IMR-90 (cell line): ENCODE measurements at regions not wholly inside any gene's neighbourhood (a gene's known extent, or its start where the extent isn't known, plus 50 kb on each side); places are given as distances from the start of the nearest gene placed in this dataset.

Experiments used
- ATAC-seq: fragments of 200-7000 bp; cut with Tn5 transposase; 2 replicates; pipeline ENCODE4 v1.9.1; 2020; ENCODE audit warnings: low read depth, mild to moderate bottlenecking, moderate library complexity
- BruUV-seq: library from RNA; stranded (reverse); fragments of 400-500 nt; replicated peaks from 2 replicates; lab custom pipeline; 2021; lab: Mats Ljungman, UMichigan
- CTCF ChIA-PET: fragments of 300-600 bp; formaldehyde crosslinking; extraction: SDS; loops from one replicate; lab custom pipeline; 2021; ENCODE audit warnings: antibody characterized with exemption; lab: Yijun Ruan, JAX
- POLR2A ChIA-PET: fragments of 300-600 bp; sonication (Branson Sonifier 250); formaldehyde crosslinking; loops from one replicate; lab custom pipeline; 2022; ENCODE audit warnings: antibody characterized with exemption; ENCODE audit not compliant: unreplicated experiment; lab: Charles Lee
- DNase-seq: peaks from one replicate; pipeline ENCODE4 v3.0.0; 2013
- H2AFZ ChIP-seq: replicated peaks from 2 replicates; pipeline ENCODE3; 2013; ENCODE audit warnings: low read length, mild to moderate bottlenecking; ENCODE audit not compliant: poor library complexity
- H2AK5ac ChIP-seq: 2 replicates; pipeline ENCODE4 v1.6.1; 2013; ENCODE audit warnings: low read depth, low read length, inconsistent platforms
- H2AK9ac ChIP-seq: replicated peaks from 2 replicates; pipeline ENCODE3; 2013; ENCODE audit warnings: mild to moderate bottlenecking, low read depth, low read length, moderate library complexity; ENCODE audit not compliant: poor library complexity
- H2BK120ac ChIP-seq: 2 replicates; pipeline ENCODE4 v1.6.1; 2013; ENCODE audit warnings: low read depth, low read length, inconsistent platforms
- H2BK15ac ChIP-seq: 3 replicates; pipeline ENCODE4 v1.6.1; 2013; ENCODE audit warnings: low read depth, low read length, inconsistent platforms
- H2BK20ac ChIP-seq: 2 replicates; pipeline ENCODE4 v1.6.1; 2013; ENCODE audit warnings: low read depth, mild to moderate bottlenecking, inconsistent platforms, low read length, moderate library complexity
- H2BK5ac ChIP-seq: 2 replicates; pipeline ENCODE4 v1.6.1; 2013; ENCODE audit warnings: mild to moderate bottlenecking, low read depth, low read length, inconsistent platforms; ENCODE audit not compliant: poor library complexity, severe bottlenecking
- H3K14ac ChIP-seq: replicated peaks from 2 replicates; pipeline ENCODE4 v1.6.1; 2013; ENCODE audit warnings: low read depth, low read length, inconsistent platforms
- H3K18ac ChIP-seq: 2 replicates; pipeline ENCODE4 v1.6.1; 2013; ENCODE audit warnings: low read depth, low read length, control low read depth
- H3K23ac ChIP-seq: 2 replicates; pipeline ENCODE4 v1.6.1; 2013; ENCODE audit warnings: low read depth, low read length, inconsistent platforms
- H3K27ac ChIP-seq: 2 replicates; pipeline ENCODE4 v1.5.1; 2013; ENCODE audit warnings: mild to moderate bottlenecking, control low read depth, low read length; ENCODE audit not compliant: insufficient read depth
- H3K27me3 ChIP-seq: 2 replicates; pipeline ENCODE4 v1.6.1; 2013; ENCODE audit warnings: low read length; ENCODE audit not compliant: control insufficient read depth, insufficient read depth
- H3K36me3 ChIP-seq: 2 replicates; pipeline ENCODE4 v1.6.1; 2013; ENCODE audit warnings: low read length, mixed read lengths; ENCODE audit not compliant: control insufficient read depth, insufficient read depth
- H3K4ac ChIP-seq: 2 replicates; pipeline ENCODE4 v1.6.1; 2013; ENCODE audit warnings: low read depth, low read length, inconsistent platforms
- H3K4me1 ChIP-seq: 2 replicates; pipeline ENCODE4 v1.6.1; 2013; ENCODE audit warnings: low read length, mixed read lengths; ENCODE audit not compliant: control insufficient read depth, insufficient read depth
- H3K4me2 ChIP-seq: 2 replicates; pipeline ENCODE4 v1.6.1; 2013; ENCODE audit warnings: low read depth, mild to moderate bottlenecking, control low read depth, low read length, moderate library complexity
- H3K4me3 ChIP-seq: 2 replicates; pipeline ENCODE4 v1.5.1; 2013; ENCODE audit warnings: low read depth, mild to moderate bottlenecking, control low read depth, low read length, moderate library complexity; ENCODE audit not compliant: insufficient read depth
- H3K56ac ChIP-seq: 2 replicates; pipeline ENCODE4 v1.6.1; 2013; ENCODE audit warnings: low read length, inconsistent platforms; ENCODE audit not compliant: insufficient read depth; ENCODE audit errors: extremely low read depth
- H3K79me1 ChIP-seq, 2 experiments: 2 replicates each; pipeline ENCODE4 v1.6.1; 2013; ENCODE audit warnings: low read length in 2 of 2, inconsistent platforms in 1 of 2, low read depth in 1 of 2
- H3K9ac ChIP-seq: 2 replicates; pipeline ENCODE4 v1.6.1; 2013; ENCODE audit warnings: low read depth, low read length, control low read depth
- H3K9me1 ChIP-seq: 2 replicates; pipeline ENCODE4 v1.6.1; 2013; ENCODE audit warnings: low read length, inconsistent platforms; ENCODE audit not compliant: insufficient read depth
- H3K9me3 ChIP-seq: 2 replicates; pipeline ENCODE4 v1.6.1; 2013; ENCODE audit warnings: low read length; ENCODE audit not compliant: control insufficient read depth, insufficient read depth
- H4K20me1 ChIP-seq: 2 replicates; pipeline ENCODE4 v1.6.1; 2013; ENCODE audit warnings: low read length, inconsistent platforms; ENCODE audit not compliant: insufficient read depth
- H4K5ac ChIP-seq: 2 replicates; pipeline ENCODE4 v1.6.1; 2013; ENCODE audit warnings: mild to moderate bottlenecking, low read depth, low read length, control low read depth
- H4K8ac ChIP-seq, 2 experiments: 2 replicates each; pipeline ENCODE4 v1.6.1; 2013; ENCODE audit warnings: low read depth in 2 of 2, low read length in 2 of 2, control low read depth in 1 of 2, inconsistent platforms in 1 of 2
- H4K91ac ChIP-seq: 2 replicates; pipeline ENCODE4 v1.6.1; 2013; ENCODE audit warnings: low read depth, low read length, inconsistent platforms; ENCODE audit not compliant: insufficient read depth
- BHLHE40 ChIP-seq: fragments of 150-350 bp; IDR thresholded peaks from 2 replicates; pipeline ENCODE4 v1.6.1; 2016; ENCODE audit warnings: mild to moderate bottlenecking, low read depth, low read length
- CEBPB ChIP-seq: IDR thresholded peaks from 2 replicates; pipeline ENCODE4 v1.6.1; 2012; ENCODE audit warnings: low read depth, low read length, improper control_type of control experiment
- CHD1 ChIP-seq: IDR thresholded peaks from 2 replicates; pipeline ENCODE4 v1.6.1; 2012; ENCODE audit warnings: low read depth, low read length, improper control_type of control experiment
- CTCF ChIP-seq: conservative IDR thresholded peaks from 2 replicates; pipeline ENCODE4 v1.5.1; 2012; ENCODE audit warnings: mild to moderate bottlenecking, low read depth, low read length, improper control_type of control experiment
- ELK1 ChIP-seq: fragments of 150-350 bp; IDR thresholded peaks from 2 replicates; pipeline ENCODE4 v1.6.1; 2016; ENCODE audit warnings: low read depth, mild to moderate bottlenecking, low read length, moderate library complexity, borderline replicate concordance
- FOS ChIP-seq: fragments of 150-350 bp; IDR thresholded peaks from 2 replicates; pipeline ENCODE4 v1.6.1; 2016; ENCODE audit warnings: low read depth, low read length
- MAFK ChIP-seq: IDR thresholded peaks from 2 replicates; pipeline ENCODE4 v1.6.1; 2012; ENCODE audit warnings: low read depth, low read length, improper control_type of control experiment
- MAZ ChIP-seq: IDR thresholded peaks from 2 replicates; pipeline ENCODE4 v1.6.1; 2012; ENCODE audit warnings: low read depth, mild to moderate bottlenecking, low read length, improper control_type of control experiment, moderate library complexity, borderline replicate concordance
- MXI1 ChIP-seq: IDR thresholded peaks from 2 replicates; pipeline ENCODE4 v1.6.1; 2012; ENCODE audit warnings: low read depth, mild to moderate bottlenecking, low read length, moderate library complexity, borderline replicate concordance
- NFE2L2 ChIP-seq: fragments of 150-350 bp; IDR thresholded peaks from 2 replicates; pipeline ENCODE4 v1.6.1; 2016; ENCODE audit warnings: low read depth, mild to moderate bottlenecking, low read length
- POLR2A ChIP-seq: IDR thresholded peaks from 2 replicates; pipeline ENCODE4 v1.6.1; 2012; ENCODE audit warnings: mild to moderate bottlenecking, low read depth, low read length
- RAD21 ChIP-seq: IDR thresholded peaks from 2 replicates; pipeline ENCODE4 v1.6.1; 2012; ENCODE audit warnings: low read length, improper control_type of control experiment
- RCOR1 ChIP-seq: IDR thresholded peaks from 2 replicates; pipeline ENCODE4 v1.6.1; 2012; ENCODE audit warnings: mild to moderate bottlenecking, low read length, improper control_type of control experiment; ENCODE audit not compliant: insufficient replicate concordance
- RFX5 ChIP-seq: IDR thresholded peaks from 2 replicates; pipeline ENCODE4 v1.8.0; 2012; ENCODE audit warnings: low read depth, mild to moderate bottlenecking, low read length, moderate library complexity
- SMC3 ChIP-seq: fragments of 150-350 bp; IDR thresholded peaks from 2 replicates; pipeline ENCODE4 v1.6.1; 2016; ENCODE audit warnings: low read depth, mild to moderate bottlenecking, antibody characterized with exemption, low read length, moderate library complexity
- USF2 ChIP-seq: fragments of 150-350 bp; IDR thresholded peaks from 2 replicates; pipeline ENCODE4 v1.6.1; 2017; ENCODE audit warnings: mild to moderate bottlenecking, antibody characterized with exemption, low read length, low read depth
- WGBS, 2 experiments: methylation state at CpG; one replicate each; pipeline versions ENCODE4 v1.1.5 to v1.1.7; 2013; ENCODE audit warnings: missing lambda C conversion rate in 2 of 2; ENCODE audit not compliant: insufficient read length in 1 of 2; ENCODE audit errors: extremely low coverage in 2 of 2; 5-methylcytosine and 5-hydroxymethylcytosine counted together
- dilution Hi-C: fragments of 300-500 bp; cut with HindIII; formaldehyde crosslinking; loops from one replicate; pipeline ENCODE4 v1.14.3; 2018; ENCODE audit warnings: low sequenced_read_pairs; ENCODE audit not compliant: unreplicated experiment
- in situ Hi-C: fragments of 300-500 bp; cut with MboI; formaldehyde crosslinking; loops from 3 replicates; pipeline ENCODE4 v1.14.3; 2019; ENCODE audit warnings: low sequenced_read_pairs, inconsistent platforms, mixed read lengths
- intact Hi-C: fragments of 100-400 bp; cut with micrococcal nuclease; formaldehyde crosslinking; loops from 2 replicates; pipeline ENCODE4 v1.10.0; 2022

GRCh38 chr1:229007701-229008100 lies 263.2 kb upstream of the RAB4A start:
- in situ Hi-C loops (no loop called here), dilution Hi-C loops (no loop called here), intact Hi-C loops (no loop called here)
- Histone ChIP-seq H2BK15ac (no peak overlapping the region), H3K4ac (no peak overlapping the region), H2AK9ac (no peak overlapping the region), H2BK120ac (no peak overlapping the region), H3K79me1 (no peaks in the 10 kb centered on the region), H3K36me3 (no peaks in the 10 kb centered on the region), H3K4me1 (no peaks in the 10 kb centered on the region), H3K9me1 (peaks cover 3% of the 10 kb centered on the region; the same call in 1 of the 2 replicates), H4K5ac (no peak overlapping the region), H2BK20ac (no peak overlapping the region), H2AK5ac (no peak overlapping the region), H3K56ac (no peak overlapping the region), H3K18ac (no peak overlapping the region), H4K91ac (no peak overlapping the region), H2AFZ (no peak overlapping the region), H3K14ac (no peak overlapping the region), H3K4me2 (no peak overlapping the region), H4K8ac (no peak overlapping the region), H3K27me3 (peaks cover 5% of the 10 kb centered on the region), H4K20me1 (no peaks in the 10 kb centered on the region), H3K4me3 (no peak overlapping the region), H3K9ac (no peak overlapping the region), H3K9me3 (no peaks in the 10 kb centered on the region), H2BK5ac (no peak overlapping the region), H3K23ac (no peak overlapping the region), H3K27ac (no peak overlapping the region)
- POLR2A ChIA-PET, result no interaction called here
- no peak for DNase-seq
- CTCF ChIA-PET, result interaction anchor here (0.6 kb wide), 1 partner anchor 200 kb away, joined by 3 read pairs; no protein-coding TSS in a partner anchor
- BruUV-seq, result no TSS peak
- no peak for ATAC-seq
- no peak for TF ChIP-seq RCOR1
- no peak for TF ChIP-seq RFX5
- no peak for TF ChIP-seq USF2
- no peak for TF ChIP-seq BHLHE40
- no peak for TF ChIP-seq MXI1
- no peak for TF ChIP-seq NFE2L2
- no peak for TF ChIP-seq CTCF
- TF ChIP-seq CHD1, result no peak
- TF ChIP-seq MAFK, result no peak
- no peak for TF ChIP-seq MAZ
- TF ChIP-seq POLR2A, result no peak
- no peak for TF ChIP-seq ELK1
- TF ChIP-seq FOS, result no peak
- TF ChIP-seq CEBPB, result no peak
- no peak for TF ChIP-seq RAD21
- no peak for TF ChIP-seq SMC3
- 94% methylated on average over 5 of the region's 9 CpGs; no CpG with 5 or more reads in 1 of the 2 experiments for WGBS, 2 experiments
